NT2/D1 (cell line): ENCODE measurements at regions not wholly inside any gene's neighbourhood (a gene's known extent, or its start where the extent isn't known, plus 50 kb on each side); places are given as distances from the start of the nearest gene placed in this dataset.

ENCODE experiments used
- SUZ12 ChIP-seq: IDR thresholded peaks from 2 replicates; pipeline ENCODE4 v1.6.1; 2011; ENCODE audit not compliant: insufficient read length, insufficient read depth; ENCODE audit errors: extremely low read depth
- YY1 ChIP-seq: IDR thresholded peaks from 2 replicates; pipeline ENCODE4 v1.6.1; 2011; ENCODE audit not compliant: insufficient read length, insufficient read depth
- ZNF274 ChIP-seq: IDR thresholded peaks from 2 replicates; pipeline ENCODE4 v1.6.1; 2011; ENCODE audit warnings: mild to moderate bottlenecking, low read depth, low read length

GRCh38 chr15:81526029-81526428 lies 152.0 kb upstream of the TMC3 start:
- TF ChIP-seq YY1, result no peak
- no peak for TF ChIP-seq ZNF274
- no peak for TF ChIP-seq SUZ12
